Activated gamma-delta T cell treated with anti-CD3 and anti-CD28 coated beads, Interleukin-2, amount 50 U/mL, for 16 hours (primary cell): ENCODE measurements at regions not wholly inside any gene's neighbourhood (a gene's known extent, or its start where the extent isn't known, plus 50 kb on each side); places are given as distances from the start of the nearest gene placed in this dataset.

Experiments
- DNase-seq: peaks from one replicate; pipeline ENCODE4 v3.0.0-alpha.2; 2020; ENCODE audit warnings: low read depth

- no peak for DNase-seq
These were observed 140.8 kb upstream of the TSC22D2 start for GRCh38 chr3:150267288-150267687.

GRCh38 chr3:150265305-150265704, 142.8 kb upstream of the TSC22D2 start:
- no peak for DNase-seq

GRCh38 chr3:150264561-150265279, 143.4 kb upstream of the TSC22D2 start:
- no peak for DNase-seq

- DNase-seq = no peak
These were observed 146.1 kb upstream of the TSC22D2 start for GRCh38 chr3:150261958-150262357.

- DNase-seq = no peak
These were observed 146.7 kb upstream of the TSC22D2 start for GRCh38 chr3:150261418-150261817.

GRCh38 chr3:150260398-150260710, 147.7 kb upstream of the TSC22D2 start:
- no peak for DNase-seq

GRCh38 chr3:150259526-150260397, 148.3 kb upstream of the TSC22D2 start:
- DNase-seq = no peak

GRCh38 chr3:150256782-150257181, 151.3 kb upstream of the TSC22D2 start:
- no peak for DNase-seq

GRCh38 chr3:150256318-150256717, 151.8 kb upstream of the TSC22D2 start:
- DNase-seq = no peak

GRCh38 chr3:150255826-150256225, 152.3 kb upstream of the TSC22D2 start:
- DNase-seq = no peak

GRCh38 chr3:150255413-150255812, 152.7 kb upstream of the TSC22D2 start:
- DNase-seq = no peak

GRCh38 chr3:150254309-150254708, 153.8 kb upstream of the TSC22D2 start:
- no peak for DNase-seq

GRCh38 chr3:150253622-150254021, 154.5 kb upstream of the TSC22D2 start:
- no peak for DNase-seq

- no peak for DNase-seq
These were observed 155.6 kb upstream of the TSC22D2 start for GRCh38 chr3:150252462-150252861.

- no peak for DNase-seq
These were observed 156.7 kb upstream of the TSC22D2 start for GRCh38 chr3:150251187-150252062.

GRCh38 chr3:150249779-150250470, 158.2 kb upstream of the TSC22D2 start:
- DNase-seq = no peak

- no peak for DNase-seq
These were observed 159.0 kb upstream of the TSC22D2 start for GRCh38 chr3:150248888-150249681.

- DNase-seq = no peak
These were observed 159.8 kb upstream of the TSC22D2 start for GRCh38 chr3:150248116-150248887.

GRCh38 chr3:150247441-150247840, 160.7 kb upstream of the TSC22D2 start:
- DNase-seq = no peak

- no peak for DNase-seq
These were observed 164.6 kb upstream of the TSC22D2 start for GRCh38 chr3:150243466-150243865.
